ENCODE measurements at regions not wholly inside any gene's neighbourhood (a gene's known extent, or its start where the extent isn't known, plus 50 kb on each side); places are given as distances from the start of the nearest gene placed in this dataset.

- Mint-ChIP-seq H3K27me3 (peaks cover 3% of the 10 kb centered on the region), H3K27ac (no peak overlapping the region), H3K9me3 (peaks cover 4% of the 10 kb centered on the region), H3K4me3 (no peak overlapping the region), H3K36me3 (no peaks in the 10 kb centered on the region), H3K4me1 (no peaks in the 10 kb centered on the region)
- DNase-seq (no peak), ATAC-seq (ENCODE audit: low read depth) (no peak)
- POLR2A ChIA-PET, result no interaction called here
These were observed 192.8 kb upstream of the BCOR start for GRCh38 chrX:40290517-40290916.

- H3K27me3 Mint-ChIP-seq, result no peaks in the 10 kb centered on the region
- H3K36me3 Mint-ChIP-seq, result peaks cover 5% of the 10 kb centered on the region
- POLR2A ChIA-PET, result no interaction called here
- ATAC-seq (ENCODE audit: low read depth) (no peak), DNase-seq (no peak)
- peaks cover 8% of the 10 kb centered on the region for H3K9me3 Mint-ChIP-seq
- H3K4me3 Mint-ChIP-seq, result no peak overlapping the region
- H3K27ac Mint-ChIP-seq, result no peak overlapping the region
- peaks cover 12% of the 10 kb centered on the region for H3K4me1 Mint-ChIP-seq
These were observed 188.1 kb upstream of the BCOR start for GRCh38 chrX:40285876-40286275.

GRCh38 chrX:40284852-40285251 lies 187.1 kb upstream of the BCOR start:
- Mint-ChIP-seq H3K4me3 (no peak overlapping the region), H3K4me1 (peaks cover 12% of the 10 kb centered on the region), H3K9me3 (peaks cover 8% of the 10 kb centered on the region), H3K27ac (no peak overlapping the region), H3K27me3 (no peaks in the 10 kb centered on the region), H3K36me3 (peaks cover 5% of the 10 kb centered on the region)
- ATAC-seq (ENCODE audit: low read depth) (no peak), DNase-seq (no peak)
- POLR2A ChIA-PET, result no interaction called here

- DNase-seq (no peak), ATAC-seq (ENCODE audit: low read depth) (no peak)
- peaks cover 18% of the 10 kb centered on the region for H3K4me1 Mint-ChIP-seq
- peaks cover 8% of the 10 kb centered on the region for H3K9me3 Mint-ChIP-seq
- H3K4me3 Mint-ChIP-seq, result no peak overlapping the region
- no peak overlapping the region for H3K27ac Mint-ChIP-seq
- no peaks in the 10 kb centered on the region for H3K27me3 Mint-ChIP-seq
- H3K36me3 Mint-ChIP-seq, result peaks cover 5% of the 10 kb centered on the region
- POLR2A ChIA-PET, result no interaction called here
These were observed 186.2 kb upstream of the BCOR start for GRCh38 chrX:40283981-40284380.

- POLR2A ChIA-PET, result no interaction called here
- H3K9me3 Mint-ChIP-seq, result peaks cover 8% of the 10 kb centered on the region
- DNase-seq, result no peak
- no peak overlapping the region for H3K4me3 Mint-ChIP-seq
- H3K36me3 Mint-ChIP-seq, result peaks cover 5% of the 10 kb centered on the region
- peaks cover 24% of the 10 kb centered on the region for H3K4me1 Mint-ChIP-seq
- H3K27ac Mint-ChIP-seq, result no peak overlapping the region
- no peak for ATAC-seq (ENCODE audit: low read depth)
- peaks cover 3% of the 10 kb centered on the region for H3K27me3 Mint-ChIP-seq
These were observed 185.3 kb upstream of the BCOR start for GRCh38 chrX:40282946-40283660.

GRCh38 chrX:40282348-40282747 lies 184.6 kb upstream of the BCOR start:
- peaks cover 8% of the 10 kb centered on the region for H3K9me3 Mint-ChIP-seq
- peaks cover 24% of the 10 kb centered on the region for H3K4me1 Mint-ChIP-seq
- H3K27me3 Mint-ChIP-seq, result peaks cover 3% of the 10 kb centered on the region
- DNase-seq (no peak), ATAC-seq (ENCODE audit: low read depth) (no peak)
- POLR2A ChIA-PET, result no interaction called here
- H3K36me3 Mint-ChIP-seq, result peaks cover 5% of the 10 kb centered on the region
- H3K4me3 Mint-ChIP-seq, result no peak overlapping the region
- no peak overlapping the region for H3K27ac Mint-ChIP-seq

- ATAC-seq (ENCODE audit: low read depth) (peak; percentile 71), DNase-seq (no peak)
- H3K27me3 Mint-ChIP-seq, result peaks cover 3% of the 10 kb centered on the region
- H3K9me3 Mint-ChIP-seq, result peaks cover 8% of the 10 kb centered on the region
- peaks cover 5% of the 10 kb centered on the region for H3K36me3 Mint-ChIP-seq
- POLR2A ChIA-PET, result no interaction called here
- peaks cover 24% of the 10 kb centered on the region for H3K4me1 Mint-ChIP-seq
- H3K4me3 Mint-ChIP-seq, result peak overlapping the region; percentile 46
- H3K27ac Mint-ChIP-seq, result no peak overlapping the region
These were observed 183.7 kb upstream of the BCOR start for GRCh38 chrX:40281336-40282005.

GRCh38 chrX:40279762-40280161 lies 182.0 kb upstream of the BCOR start:
- Mint-ChIP-seq H3K9me3 (peaks cover under 1% of the 10 kb centered on the region), H3K27me3 (peaks cover 3% of the 10 kb centered on the region)
- POLR2A ChIA-PET, result no interaction called here

GRCh38 chrX:40279091-40279430 lies 181.3 kb upstream of the BCOR start:
- ATAC-seq (ENCODE audit: low read depth) (no peak), DNase-seq (no peak)
- H3K36me3 Mint-ChIP-seq, result no peaks in the 10 kb centered on the region
- peaks cover 3% of the 10 kb centered on the region for H3K27me3 Mint-ChIP-seq
- H3K4me1 Mint-ChIP-seq, result peaks cover 24% of the 10 kb centered on the region
- no peak overlapping the region for H3K4me3 Mint-ChIP-seq
- H3K27ac Mint-ChIP-seq, result peak overlapping the region; percentile 30
- H3K9me3 Mint-ChIP-seq, result no peaks in the 10 kb centered on the region
- POLR2A ChIA-PET, result no interaction called here

More at GRCh38 chrX:40279762-40280161, 182.0 kb upstream of the BCOR start:
- Mint-ChIP-seq H3K4me3 (no peak overlapping the region), H3K27ac (no peak overlapping the region), H3K36me3 (peaks cover 2% of the 10 kb centered on the region), H3K4me1 (peaks cover 24% of the 10 kb centered on the region)
- ATAC-seq (ENCODE audit: low read depth) (no peak), DNase-seq (no peak)

GRCh38 chrX:40278340-40279090 lies 180.8 kb upstream of the BCOR start:
- H3K4me3 Mint-ChIP-seq, result peak overlapping the region; percentile 3
- no peak for DNase-seq
- no peaks in the 10 kb centered on the region for H3K9me3 Mint-ChIP-seq
- POLR2A ChIA-PET, result no interaction called here
- H3K36me3 Mint-ChIP-seq, result no peaks in the 10 kb centered on the region
- H3K27ac Mint-ChIP-seq, result peak overlapping the region; percentile 65
- peaks cover 3% of the 10 kb centered on the region for H3K27me3 Mint-ChIP-seq
- peak; percentile 43 for ATAC-seq (ENCODE audit: low read depth)
- peaks cover 24% of the 10 kb centered on the region for H3K4me1 Mint-ChIP-seq

- Mint-ChIP-seq H3K9me3 (no peaks in the 10 kb centered on the region), H3K27me3 (peaks cover 3% of the 10 kb centered on the region), H3K27ac (no peak overlapping the region), H3K4me3 (no peak overlapping the region), H3K4me1 (peaks cover 24% of the 10 kb centered on the region), H3K36me3 (no peaks in the 10 kb centered on the region)
- no peak for ATAC-seq (ENCODE audit: low read depth)
- no peak for DNase-seq
- POLR2A ChIA-PET, result no interaction called here
These were observed 179.9 kb upstream of the BCOR start for GRCh38 chrX:40277672-40278071.

GRCh38 chrX:40273356-40274050 lies 175.7 kb upstream of the BCOR start:
- H3K27me3 Mint-ChIP-seq, result peaks cover under 1% of the 10 kb centered on the region
- DNase-seq, result no peak
- peaks cover under 1% of the 10 kb centered on the region for H3K4me1 Mint-ChIP-seq
- H3K36me3 Mint-ChIP-seq, result no peaks in the 10 kb centered on the region
- no peaks in the 10 kb centered on the region for H3K9me3 Mint-ChIP-seq
- no peak overlapping the region for H3K27ac Mint-ChIP-seq
- POLR2A ChIA-PET, result no interaction called here
- H3K4me3 Mint-ChIP-seq, result no peak overlapping the region
- ATAC-seq (ENCODE audit: low read depth), result no peak

GRCh38 chrX:40272776-40273175 lies 175.0 kb upstream of the BCOR start:
- Mint-ChIP-seq H3K36me3 (no peaks in the 10 kb centered on the region), H3K27ac (no peak overlapping the region)

More at GRCh38 chrX:40272776-40273175, 175.0 kb upstream of the BCOR start:
- H3K9me3 Mint-ChIP-seq, result no peaks in the 10 kb centered on the region
- H3K4me1 Mint-ChIP-seq, result no peaks in the 10 kb centered on the region
- ATAC-seq (ENCODE audit: low read depth) (no peak), DNase-seq (no peak)
- H3K27me3 Mint-ChIP-seq, result no peaks in the 10 kb centered on the region
- H3K4me3 Mint-ChIP-seq, result no peak overlapping the region
- POLR2A ChIA-PET, result no interaction called here

All from activated naive CD8-positive, alpha-beta T cell treated with anti-CD3 and anti-CD28 coated beads, Interleukin-2, amount 10 ng/mL, durations not matched to agents 7 days and 5 days (primary cell).